ENCODE measurements at regions not wholly inside any gene's neighbourhood (a gene's known extent, or its start where the extent isn't known, plus 50 kb on each side); places are given as distances from the start of the nearest gene placed in this dataset.

- H3K4me3 Mint-ChIP-seq = no peak overlapping the region
- H3K27me3 Mint-ChIP-seq = no peaks in the 10 kb centered on the region
- no peak for ATAC-seq
- peaks cover 3% of the 10 kb centered on the region for H3K9me3 Mint-ChIP-seq (ENCODE audit: low read depth)
- no peak overlapping the region for H3K27ac Mint-ChIP-seq
- DNase-seq = no peak
- POLR2A ChIA-PET = no interaction called here
- CTCF ChIA-PET = no interaction called here
- H3K4me1 Mint-ChIP-seq = no peaks in the 10 kb centered on the region
- intact Hi-C loops (cut with DNase I, micrococcal nuclease) = no loop called here
- H3K36me3 Mint-ChIP-seq (ENCODE audit: low read depth) = no peaks in the 10 kb centered on the region
These were observed 118.7 kb downstream of the ZFP36L2 start for GRCh38 chr2:43107679-43108078.

- H3K4me1 Mint-ChIP-seq = no peaks in the 10 kb centered on the region
- no peaks in the 10 kb centered on the region for H3K36me3 Mint-ChIP-seq (ENCODE audit: low read depth)
These were observed 119.6 kb downstream of the ZFP36L2 start for GRCh38 chr2:43106559-43107527.

GRCh38 chr2:43105586-43106558 is 120.5 kb downstream of the ZFP36L2 start:
- intact Hi-C loops (cut with DNase I, micrococcal nuclease) = no loop called here
- POLR2A ChIA-PET = interaction anchor here (0.5 kb wide), 1 partner anchor 114 kb away, joined by 3 read pairs; no protein-coding TSS in a partner anchor
- H3K9me3 Mint-ChIP-seq (ENCODE audit: low read depth) = peaks cover 3% of the 10 kb centered on the region
- no peaks in the 10 kb centered on the region for H3K36me3 Mint-ChIP-seq (ENCODE audit: low read depth)
- no peaks in the 10 kb centered on the region for H3K27me3 Mint-ChIP-seq
- CTCF ChIA-PET = no interaction called here
- DNase-seq = no peak
- H3K4me3 Mint-ChIP-seq = no peak overlapping the region
- H3K27ac Mint-ChIP-seq = no peak overlapping the region
- no peaks in the 10 kb centered on the region for H3K4me1 Mint-ChIP-seq
- no peak for ATAC-seq

More at GRCh38 chr2:43106559-43107527, 119.6 kb downstream of the ZFP36L2 start:
- DNase-seq (no peak), ATAC-seq (no peak)
- CTCF ChIA-PET = no interaction called here
- peaks cover 3% of the 10 kb centered on the region for H3K9me3 Mint-ChIP-seq (ENCODE audit: low read depth)
- H3K27ac Mint-ChIP-seq = no peak overlapping the region
- no peaks in the 10 kb centered on the region for H3K27me3 Mint-ChIP-seq
- POLR2A ChIA-PET = interaction anchor here (0.5 kb wide), 1 partner anchor 113 kb away, joined by 3 read pairs; no protein-coding TSS in a partner anchor
- H3K4me3 Mint-ChIP-seq = no peak overlapping the region
- intact Hi-C loops (cut with DNase I, micrococcal nuclease) = no loop called here

- no peak for DNase-seq
- POLR2A ChIA-PET = no interaction called here
- ATAC-seq = no peak
- H3K4me3 Mint-ChIP-seq = no peak overlapping the region
- CTCF ChIA-PET = interaction anchor here (0.6 to 1.1 kb wide), 2 partner anchors 10 to 17 kb away, joined by 3 read pairs; no protein-coding TSS in a partner anchor
- intact Hi-C loops (cut with DNase I, micrococcal nuclease) = no loop called here
- peaks cover 3% of the 10 kb centered on the region for H3K9me3 Mint-ChIP-seq (ENCODE audit: low read depth)
- no peaks in the 10 kb centered on the region for H3K27me3 Mint-ChIP-seq
- no peaks in the 10 kb centered on the region for H3K36me3 Mint-ChIP-seq (ENCODE audit: low read depth)
- H3K4me1 Mint-ChIP-seq = no peaks in the 10 kb centered on the region
- no peak overlapping the region for H3K27ac Mint-ChIP-seq
These were observed 121.6 kb downstream of the ZFP36L2 start for GRCh38 chr2:43104763-43105162.

- H3K27me3 Mint-ChIP-seq = no peaks in the 10 kb centered on the region
- H3K4me3 Mint-ChIP-seq = no peak overlapping the region
- DNase-seq (no peak), ATAC-seq (no peak)
- H3K27ac Mint-ChIP-seq = peak overlapping the region; percentile 4
- no peaks in the 10 kb centered on the region for H3K4me1 Mint-ChIP-seq
- ChIA-PET CTCF (interaction anchor here (0.6 to 1.1 kb wide), 5 partner anchors 10 to 1175 kb away, joined by 3 read pairs; no protein-coding TSS in a partner anchor), POLR2A (no interaction called here)
- no peaks in the 10 kb centered on the region for H3K36me3 Mint-ChIP-seq (ENCODE audit: low read depth)
- H3K9me3 Mint-ChIP-seq (ENCODE audit: low read depth) = peaks cover 3% of the 10 kb centered on the region
- intact Hi-C loops (cut with DNase I, micrococcal nuclease) = no loop called here
These were observed 122.3 kb downstream of the ZFP36L2 start for GRCh38 chr2:43104106-43104505.

- ChIA-PET CTCF (interaction anchor here (0.7 to 0.9 kb wide), 2 partner anchors 103 to 115 kb away, joined by 3 read pairs; no protein-coding TSS in a partner anchor), POLR2A (no interaction called here)
- Mint-ChIP-seq H3K27me3 (no peaks in the 10 kb centered on the region), H3K4me1 (no peaks in the 10 kb centered on the region), H3K4me3 (no peak overlapping the region), H3K27ac (no peak overlapping the region), H3K36me3 (ENCODE audit: low read depth) (no peaks in the 10 kb centered on the region), H3K9me3 (ENCODE audit: low read depth) (peaks cover 3% of the 10 kb centered on the region)
- DNase-seq (no peak), ATAC-seq (no peak)
- intact Hi-C loops (cut with DNase I, micrococcal nuclease) = no loop called here
These were observed 123.4 kb downstream of the ZFP36L2 start for GRCh38 chr2:43103093-43103404.

- Mint-ChIP-seq H3K4me3 (no peak overlapping the region), H3K36me3 (ENCODE audit: low read depth) (no peaks in the 10 kb centered on the region), H3K9me3 (ENCODE audit: low read depth) (peaks cover 3% of the 10 kb centered on the region), H3K27me3 (no peaks in the 10 kb centered on the region), H3K27ac (no peak overlapping the region), H3K4me1 (no peaks in the 10 kb centered on the region)
- ChIA-PET POLR2A (no interaction called here), CTCF (no interaction called here)
- intact Hi-C loops (cut with DNase I, micrococcal nuclease) = no loop called here
- DNase-seq (no peak), ATAC-seq (no peak)
These were observed 123.9 kb downstream of the ZFP36L2 start for GRCh38 chr2:43102366-43103092.

GRCh38 chr2:43101751-43102150 is 124.7 kb downstream of the ZFP36L2 start:
- Mint-ChIP-seq H3K9me3 (ENCODE audit: low read depth) (peaks cover 3% of the 10 kb centered on the region), H3K27ac (no peak overlapping the region), H3K4me1 (no peaks in the 10 kb centered on the region), H3K27me3 (no peaks in the 10 kb centered on the region), H3K4me3 (no peak overlapping the region), H3K36me3 (ENCODE audit: low read depth) (no peaks in the 10 kb centered on the region)
- intact Hi-C loops (cut with DNase I, micrococcal nuclease) = no loop called here
- ATAC-seq (no peak), DNase-seq (no peak)
- CTCF ChIA-PET = no interaction called here
- POLR2A ChIA-PET = no interaction called here

GRCh38 chr2:43100883-43101662 is 125.3 kb downstream of the ZFP36L2 start:
- Mint-ChIP-seq H3K36me3 (ENCODE audit: low read depth) (no peaks in the 10 kb centered on the region), H3K9me3 (ENCODE audit: low read depth) (peaks cover 3% of the 10 kb centered on the region), H3K27me3 (no peaks in the 10 kb centered on the region), H3K4me3 (no peak overlapping the region), H3K27ac (no peak overlapping the region), H3K4me1 (no peaks in the 10 kb centered on the region)
- intact Hi-C loops (cut with DNase I, micrococcal nuclease) = no loop called here
- POLR2A ChIA-PET = no interaction called here
- ATAC-seq = no peak
- CTCF ChIA-PET = no interaction called here
- DNase-seq = no peak

GRCh38 chr2:43100362-43100882 is 126.0 kb downstream of the ZFP36L2 start:
- Mint-ChIP-seq H3K9me3 (ENCODE audit: low read depth) (peaks cover 3% of the 10 kb centered on the region), H3K4me3 (no peak overlapping the region), H3K36me3 (ENCODE audit: low read depth) (no peaks in the 10 kb centered on the region), H3K4me1 (no peaks in the 10 kb centered on the region), H3K27ac (no peak overlapping the region), H3K27me3 (no peaks in the 10 kb centered on the region)
- ATAC-seq = no peak
- CTCF ChIA-PET = no interaction called here
- POLR2A ChIA-PET = no interaction called here
- intact Hi-C loops (cut with DNase I, micrococcal nuclease) = no loop called here
- no peak for DNase-seq

Data from activated CD4-positive, alpha-beta T cell treated with anti-CD3 and anti-CD28 coated beads for 36 hours (primary cell).